Body of pancreas (tissue), 4 donors: ENCODE measurements at regions not wholly inside any gene's neighbourhood (a gene's known extent, or its start where the extent isn't known, plus 50 kb on each side); places are given as distances from the start of the nearest gene placed in this dataset.
"Not testable (repeated sequence)": the region's sequence is repeated elsewhere in the genome, so short reads cannot be mapped to it uniquely, and the experiment has no call there.

Experiments used
- ATAC-seq: fragments of 150-250 bp; one replicate; pipeline ENCODE4 v1.9.1; 2016
- DNase-seq, 4 donors: peaks; one replicate each; pipeline ENCODE4 v3.0.0-alpha.2; 2019
- H3K27ac ChIP-seq, 4 donors: fragments of 200-600 bp; sonication (generic); 1 replicate in 3 of 4; 2 replicates in 1 of 4; pipeline versions ENCODE4 v1.5.1 to v1.6.1; 2016 to 2019; ENCODE audit warnings: mild to moderate bottlenecking in 1 of 4, mixed read lengths in 1 of 4, moderate library complexity in 1 of 4
- H3K27me3 ChIP-seq, 2 donors: fragments of 200-600 bp; sonication (generic); one replicate each; pipeline ENCODE4 v1.6.0; 2016; ENCODE audit warnings: mild to moderate bottlenecking in 1 of 2
- H3K36me3 ChIP-seq, 2 donors: fragments of 200-600 bp; sonication (generic); replicated peaks in 1 of 2; 2 replicates each; pipeline ENCODE4 v1.5.1; 2016; ENCODE audit warnings: low read depth in 2 of 2; ENCODE audit not compliant: insufficient read depth in 1 of 2
- H3K4me1 ChIP-seq: fragments of 200-600 bp; sonication (generic); one replicate; pipeline ENCODE4 v1.6.0; 2016
- H3K4me3 ChIP-seq, 2 donors: fragments of 200-600 bp; sonication (generic); 1 replicate in 1 of 2; 2 replicates in 1 of 2; pipeline ENCODE4 v1.5.1; 2016 to 2019
- H3K9me3 ChIP-seq, 3 donors: fragments of 200-600 bp; sonication (generic); 1 replicate in 2 of 3; 2 replicates in 1 of 3; pipeline ENCODE4 v1.5.1; 2016
- POLR2A ChIP-seq, 3 donors: fragments of 450-650 bp; IDR thresholded peaks; one replicate each; pipeline ENCODE4 v1.6.1; 2016; ENCODE audit warnings: antibody characterized with exemption in 3 of 3, mild to moderate bottlenecking in 2 of 3
- WGBS, 2 donors: methylation state at CpG; one replicate each; pipeline ENCODE4 v1.1.5; 2017; 5-methylcytosine and 5-hydroxymethylcytosine counted together
- intact Hi-C: fragments of 100-400 bp; cut with DNase I; formaldehyde crosslinking; loops from one replicate; pipeline ENCODE4 v1.15.1; 2023
- TF ChIP-seq, protein P1 (sequence below), 7 experiments: fragments of 450-650 bp in 4 of 7; fragments of 200-600 bp in 3 of 7; sonication (generic) in 3 of 7; IDR thresholded peaks; one replicate each; pipeline ENCODE4 v1.5.1; 2016 to 2019; ENCODE audit warnings: antibody characterized with exemption in 7 of 7

DNA sequence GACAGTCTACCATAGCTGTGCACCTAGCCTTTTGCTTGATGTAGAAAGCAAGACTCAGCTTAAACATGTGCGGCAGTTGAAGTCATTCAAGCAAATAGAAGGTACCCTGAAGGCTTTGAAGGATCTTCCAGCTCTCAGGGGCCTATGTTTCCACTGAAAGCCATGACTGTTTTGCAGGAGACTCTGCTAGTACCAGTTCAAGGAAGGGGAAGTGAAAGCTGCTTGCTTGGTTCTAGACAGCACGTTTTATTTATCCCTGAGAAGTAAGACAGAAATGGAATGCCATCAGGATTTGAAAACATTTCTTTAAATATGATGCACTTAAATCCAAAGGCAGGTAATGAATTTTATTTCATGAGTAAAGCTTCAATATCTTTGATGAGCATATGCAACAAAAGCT lies 311.4 kb downstream of the PDCD6IP start:
- no peak overlapping the region for H3K27ac ChIP-seq
- H3K27me3 ChIP-seq = no peaks in the 10 kb centered on the region
- TF ChIP-seq POLR2A (IDR thresholded peaks at IDR 0.05) = no peak
- TF ChIP-seq, protein P1, sequence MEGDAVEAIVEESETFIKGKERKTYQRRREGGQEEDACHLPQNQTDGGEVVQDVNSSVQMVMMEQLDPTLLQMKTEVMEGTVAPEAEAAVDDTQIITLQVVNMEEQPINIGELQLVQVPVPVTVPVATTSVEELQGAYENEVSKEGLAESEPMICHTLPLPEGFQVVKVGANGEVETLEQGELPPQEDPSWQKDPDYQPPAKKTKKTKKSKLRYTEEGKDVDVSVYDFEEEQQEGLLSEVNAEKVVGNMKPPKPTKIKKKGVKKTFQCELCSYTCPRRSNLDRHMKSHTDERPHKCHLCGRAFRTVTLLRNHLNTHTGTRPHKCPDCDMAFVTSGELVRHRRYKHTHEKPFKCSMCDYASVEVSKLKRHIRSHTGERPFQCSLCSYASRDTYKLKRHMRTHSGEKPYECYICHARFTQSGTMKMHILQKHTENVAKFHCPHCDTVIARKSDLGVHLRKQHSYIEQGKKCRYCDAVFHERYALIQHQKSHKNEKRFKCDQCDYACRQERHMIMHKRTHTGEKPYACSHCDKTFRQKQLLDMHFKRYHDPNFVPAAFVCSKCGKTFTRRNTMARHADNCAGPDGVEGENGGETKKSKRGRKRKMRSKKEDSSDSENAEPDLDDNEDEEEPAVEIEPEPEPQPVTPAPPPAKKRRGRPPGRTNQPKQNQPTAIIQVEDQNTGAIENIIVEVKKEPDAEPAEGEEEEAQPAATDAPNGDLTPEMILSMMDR (IDR thresholded peaks at IDR 0.05) = no peak
- WGBS, 2 donors = 29 to 55% methylated on average over 2 of the region's 2 CpGs
- no peaks in the 10 kb centered on the region for H3K9me3 ChIP-seq
- H3K36me3 ChIP-seq = no peaks in the 10 kb centered on the region
- no peak overlapping the region for H3K4me3 ChIP-seq
- ATAC-seq (no peak), DNase-seq (no peak)
- intact Hi-C loops = no loop called here
- no peaks in the 10 kb centered on the region for H3K4me1 ChIP-seq

DNA sequence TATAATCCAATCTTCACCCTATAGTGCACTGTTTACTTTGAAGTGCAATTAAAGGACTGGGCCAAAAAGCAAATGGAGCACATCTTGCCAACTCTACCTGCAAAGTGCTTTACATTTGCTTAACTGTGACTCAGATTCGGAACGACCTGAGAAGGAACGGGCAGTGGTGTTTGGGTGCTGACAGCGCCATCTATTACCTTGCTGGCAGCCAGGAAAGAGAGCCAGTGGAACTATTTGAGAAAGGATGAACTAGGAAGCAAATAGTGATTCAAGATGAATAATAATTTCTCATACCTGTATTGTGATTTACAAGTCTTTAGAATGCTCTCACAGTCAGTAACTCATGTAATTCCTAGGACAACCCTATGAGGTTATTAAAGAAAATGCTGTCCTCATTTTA lies 312.9 kb downstream of the PDCD6IP start:
- Histone ChIP-seq H3K27ac (no peak overlapping the region), H3K9me3 (no peaks in the 10 kb centered on the region), H3K36me3 (no peaks in the 10 kb centered on the region), H3K4me3 (no peak overlapping the region), H3K4me1 (no peaks in the 10 kb centered on the region), H3K27me3 (no peaks in the 10 kb centered on the region)
- intact Hi-C loops = no loop called here
- WGBS, 2 donors = 50 to 58% methylated on average over 4 of the region's 4 CpGs
- ATAC-seq (no peak), DNase-seq (no peak)
- TF ChIP-seq POLR2A (IDR thresholded peaks at IDR 0.05) = no peak
- TF ChIP-seq, protein P1 (IDR thresholded peaks at IDR 0.05) = no peak

DNA sequence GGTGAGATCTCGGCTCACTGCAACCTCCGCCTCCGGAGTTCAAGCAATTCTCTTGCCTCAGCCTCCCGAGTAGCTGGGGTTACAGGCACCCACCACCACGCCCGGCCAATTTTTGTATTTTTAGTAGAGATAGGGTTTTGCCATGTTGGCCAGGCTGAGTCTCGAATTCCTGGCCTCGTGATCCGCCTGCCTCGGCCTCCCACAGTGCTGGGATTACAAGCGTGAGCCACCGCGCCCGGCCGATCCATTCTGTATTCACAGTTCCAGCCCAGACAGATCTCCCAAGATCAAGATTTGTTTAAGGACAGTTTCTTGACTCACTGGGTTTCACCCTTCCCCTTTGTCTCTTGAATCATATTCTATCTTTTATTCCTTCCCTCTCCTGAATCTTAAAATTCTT lies 313.8 kb downstream of the PDCD6IP start:
- intact Hi-C loops, H3K9me3 ChIP-seq, H3K36me3 ChIP-seq, H3K27ac ChIP-seq, H3K4me3 ChIP-seq, H3K27me3 ChIP-seq, DNase-seq, ATAC-seq, H3K4me1 ChIP-seq: not testable (repeated sequence)
- 83 to 87% methylated on average over 15 of the region's 15 CpGs for WGBS, 2 donors

DNA sequence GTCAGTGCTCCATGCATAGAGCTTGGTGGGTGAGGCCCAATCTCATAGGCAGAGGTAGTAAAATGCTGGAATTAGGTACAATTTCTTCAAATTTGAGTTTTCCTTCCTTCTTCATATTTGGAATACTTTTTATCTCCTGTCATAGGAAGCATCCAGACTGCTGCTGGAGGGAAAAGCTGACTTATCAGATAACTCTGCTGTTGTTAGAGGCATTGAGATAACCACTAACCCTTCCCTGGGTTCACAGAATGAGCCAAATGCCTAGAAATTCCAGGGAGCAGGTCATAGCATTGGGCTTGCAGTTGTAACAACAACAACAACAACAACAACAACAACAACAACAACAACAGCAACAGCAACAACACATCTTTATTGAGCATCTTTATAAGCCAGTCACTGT lies 332.7 kb downstream of the PDCD6IP start:
- Histone ChIP-seq H3K9me3 (no peaks in the 10 kb centered on the region), H3K36me3 (no peaks in the 10 kb centered on the region), H3K27me3 (no peaks in the 10 kb centered on the region), H3K27ac (no peak overlapping the region), H3K4me3 (no peak overlapping the region), H3K4me1 (no peaks in the 10 kb centered on the region)
- intact Hi-C loops = no loop called here
- TF ChIP-seq, protein P1 (IDR thresholded peaks at IDR 0.05) = no peak
- TF ChIP-seq POLR2A (IDR thresholded peaks at IDR 0.05) = no peak
- ATAC-seq (no peak), DNase-seq (no peak)

DNA sequence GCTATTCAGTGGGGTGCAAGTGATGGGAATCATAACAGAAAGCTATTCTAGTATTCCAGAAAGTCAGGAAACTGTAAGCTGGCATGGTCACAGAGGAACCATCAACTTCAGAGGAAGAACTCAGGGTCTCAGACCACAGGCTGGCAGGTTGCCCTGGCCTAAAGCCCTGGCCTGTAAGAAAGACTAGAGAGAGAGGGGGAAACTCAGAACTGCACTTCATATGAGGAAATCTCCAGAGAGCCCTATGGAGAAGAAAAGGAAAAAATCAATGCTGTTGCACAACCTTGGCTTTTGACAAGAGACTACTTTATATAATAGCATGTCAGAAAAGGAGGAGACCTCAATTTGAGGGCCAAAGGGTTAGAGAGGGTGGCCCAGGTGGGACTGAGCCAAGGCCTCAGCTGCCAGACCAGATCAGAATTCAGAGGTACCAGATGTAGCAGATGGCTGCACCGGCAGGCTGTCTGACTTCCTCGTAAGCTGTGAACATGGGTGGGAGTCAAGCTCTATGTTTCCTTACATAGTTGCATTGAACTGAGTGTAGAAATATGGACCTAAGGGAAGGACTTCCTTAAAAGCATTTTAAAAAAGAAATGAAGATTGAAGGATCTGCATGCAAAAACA lies 333.8 kb downstream of the PDCD6IP start:
- H3K4me1 ChIP-seq = no peaks in the 10 kb centered on the region
- intact Hi-C loops = no loop called here
- H3K36me3 ChIP-seq = no peaks in the 10 kb centered on the region
- TF ChIP-seq, protein P1 (IDR thresholded peaks at IDR 0.05) = no peak
- no peak for TF ChIP-seq POLR2A (IDR thresholded peaks at IDR 0.05)
- WGBS, 2 donors = 57 to 58% methylated on average over 2 of the region's 2 CpGs
- DNase-seq (peak in 2 of 4 donors; percentile 14 to 16), ATAC-seq (peak; percentile 21)
- H3K27ac ChIP-seq = no peak overlapping the region
- no peaks in the 10 kb centered on the region for H3K27me3 ChIP-seq
- no peaks in the 10 kb centered on the region for H3K9me3 ChIP-seq
- no peak overlapping the region for H3K4me3 ChIP-seq
